HCT116 (cell line): ENCODE measurements at regions not wholly inside any gene's neighbourhood (a gene's known extent, or its start where the extent isn't known, plus 50 kb on each side); places are given as distances from the start of the nearest gene placed in this dataset.

Source experiments
- CTCF ChIP-seq, 3 experiments: fragments of 200-600 bp in 1 of 3; sonication (generic) in 1 of 3; IDR thresholded peaks in 2 of 3; conservative IDR thresholded peaks in 1 of 3; 2 replicates each; pipeline ENCODE4 v1.5.1; 2012 to 2017; ENCODE audit warnings: low read depth in 2 of 3, low read length in 2 of 3, antibody characterized with exemption in 1 of 3, borderline replicate concordance in 1 of 3, control low read depth in 1 of 3, mild to moderate bottlenecking in 1 of 3, mixed read lengths in 1 of 3, mixed run types in 1 of 3, moderate library complexity in 1 of 3; ENCODE audit not compliant: insufficient read depth in 1 of 3
- EZH2phosphoT487 ChIP-seq: fragments of 200-600 bp; IDR thresholded peaks from 2 replicates; pipeline ENCODE4 v1.6.1; 2018; ENCODE audit warnings: antibody characterized with exemption, borderline replicate concordance
- POLR2AphosphoS5 ChIP-seq: IDR thresholded peaks from 2 replicates; pipeline ENCODE4 v1.6.1; 2011; ENCODE audit warnings: mild to moderate bottlenecking, low read depth, low read length, moderate library complexity
- SP1 ChIP-seq: IDR thresholded peaks from 2 replicates; pipeline ENCODE4 v1.6.1; 2012; ENCODE audit warnings: low read depth
- TCF7L2 ChIP-seq: IDR thresholded peaks from 2 replicates; pipeline ENCODE4 v1.7.0; 2011; ENCODE audit warnings: borderline replicate concordance, inconsistent platforms; ENCODE audit not compliant: insufficient read depth, insufficient read length; ENCODE audit errors: extremely low read depth
- TF ChIP-seq, protein P1 (sequence below): IDR thresholded peaks from 2 replicates; pipeline ENCODE4 v1.6.1; 2012

- TF ChIP-seq CTCF (IDR thresholded peaks at IDR 0.05 in 2 of 3, conservative IDR thresholded peaks at IDR 0.05 in 1 of 3; ENCODE audit: borderline replicate concordance in 1 of 3, insufficient read depth in 1 of 3, low read depth in 2 of 3, low read length in 2 of 3) (no peak), EZH2phosphoT487 (no peak), POLR2AphosphoS5 (no peak), TCF7L2 (no peak), SP1 (no peak)
- TF ChIP-seq, protein P1, sequence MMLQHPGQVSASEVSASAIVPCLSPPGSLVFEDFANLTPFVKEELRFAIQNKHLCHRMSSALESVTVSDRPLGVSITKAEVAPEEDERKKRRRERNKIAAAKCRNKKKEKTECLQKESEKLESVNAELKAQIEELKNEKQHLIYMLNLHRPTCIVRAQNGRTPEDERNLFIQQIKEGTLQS: no peak
These were observed 185.6 kb upstream of the CIBAR2 start for GRCh38 chr16:85297881-85298280.
